NCI-H510A treated with DMSO at 0.1 percent for 48 hours (cell line): ENCODE measurements at regions not wholly inside any gene's neighbourhood (a gene's known extent, or its start where the extent isn't known, plus 50 kb on each side); places are given as distances from the start of the nearest gene placed in this dataset.

Experiments
- DNase-seq: peaks from one replicate; lab custom pipeline; 2025; lab: John Stamatoyannopoulos, UW

DNA sequence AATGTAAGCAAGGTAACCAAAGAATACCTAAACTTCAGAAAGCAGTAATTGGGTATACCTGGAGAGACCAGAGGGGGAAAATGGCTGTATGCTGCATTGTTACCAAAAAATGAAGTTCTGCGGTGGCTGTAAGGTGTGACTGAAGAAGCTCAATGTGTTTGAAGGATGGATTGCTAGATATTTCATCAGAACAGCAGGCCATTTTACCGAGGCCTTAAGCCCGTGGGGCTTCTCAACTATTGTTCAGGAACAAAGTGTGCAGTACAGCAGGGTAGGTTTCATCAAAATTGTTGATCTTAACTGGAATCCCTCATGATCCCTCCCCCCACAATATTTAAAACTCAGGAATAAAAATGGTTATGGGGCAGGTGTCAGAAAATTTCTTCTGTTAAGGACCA is 204.0 kb upstream of the GHITM start:
- no peak for DNase-seq

DNA sequence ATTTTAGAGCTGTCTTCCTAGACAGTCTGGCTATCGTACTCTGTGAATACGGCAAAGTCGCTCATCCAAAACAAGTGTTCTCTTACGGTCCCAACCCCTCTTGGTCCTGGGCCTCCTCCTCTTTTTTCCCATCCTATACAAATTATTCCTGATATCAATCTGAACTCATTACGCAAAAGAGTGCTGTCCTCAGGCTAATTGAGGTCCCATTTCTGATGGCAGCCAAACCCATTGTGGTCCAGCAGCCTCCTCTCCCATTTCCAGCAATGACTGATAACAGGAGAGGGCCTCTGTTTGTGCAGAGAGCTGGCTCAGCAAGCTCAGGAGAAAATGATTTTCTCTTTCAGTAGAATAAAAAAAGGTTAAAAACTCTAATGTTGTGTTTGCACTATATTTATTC is 203.4 kb upstream of the GHITM start:
- no peak for DNase-seq

DNA sequence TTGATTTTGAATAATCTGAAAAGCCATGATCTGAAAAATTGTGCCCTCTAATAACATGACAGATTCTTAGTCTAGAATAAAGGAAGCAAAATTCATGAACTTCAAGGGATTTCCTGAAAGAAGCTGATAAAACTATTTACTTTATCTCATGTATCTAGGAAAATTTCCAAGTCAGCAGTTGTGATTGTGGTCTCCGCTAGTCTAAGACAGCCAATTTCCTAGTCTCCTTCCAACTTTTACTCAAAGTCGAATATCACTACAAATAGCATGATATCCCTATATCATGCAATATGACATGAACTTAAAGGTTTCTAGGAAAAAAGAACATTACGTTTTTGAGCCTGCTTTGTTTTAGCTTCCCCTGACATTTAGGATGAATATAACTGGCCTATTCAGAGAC is 202.1 kb upstream of the GHITM start:
- no peak for DNase-seq

DNA sequence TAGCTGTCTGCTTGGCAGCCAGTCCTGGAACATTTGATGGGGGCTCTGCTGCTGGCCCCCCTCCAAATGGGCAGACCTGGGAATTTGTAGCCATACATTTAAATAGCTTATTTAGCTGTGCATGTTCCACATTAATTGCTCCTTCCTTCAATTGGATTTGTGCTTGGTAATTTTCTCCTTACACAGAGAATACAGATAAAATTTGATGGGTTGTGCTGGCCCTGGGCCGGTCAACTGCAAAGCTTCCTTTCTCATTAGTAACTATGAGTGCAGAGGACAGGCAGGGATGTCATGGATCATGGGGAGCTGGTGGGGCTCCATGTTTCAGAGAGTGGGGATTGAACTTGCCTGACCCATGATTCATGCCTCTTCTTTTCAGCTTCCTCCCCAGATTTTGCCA is 201.5 kb upstream of the GHITM start:
- DNase-seq, result no peak

DNA sequence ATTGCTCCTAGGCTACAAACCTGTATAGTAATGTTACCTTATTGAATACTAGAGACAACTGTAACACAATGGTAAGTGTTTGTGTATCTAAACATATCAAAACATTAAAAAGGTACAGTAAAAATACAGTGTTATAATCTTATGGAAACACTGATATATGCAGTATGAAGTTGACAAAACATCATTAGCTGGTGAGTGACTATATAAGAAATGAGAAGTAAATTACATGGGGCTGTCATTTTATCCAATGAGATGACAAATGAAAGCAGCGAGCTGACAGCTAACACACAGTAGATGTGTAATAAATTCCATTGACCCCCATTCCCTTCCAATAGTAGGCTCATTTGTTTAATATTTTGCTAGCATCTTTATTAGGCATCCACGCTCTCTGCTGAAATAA is 198.1 kb upstream of the GHITM start:
- no peak for DNase-seq

DNA sequence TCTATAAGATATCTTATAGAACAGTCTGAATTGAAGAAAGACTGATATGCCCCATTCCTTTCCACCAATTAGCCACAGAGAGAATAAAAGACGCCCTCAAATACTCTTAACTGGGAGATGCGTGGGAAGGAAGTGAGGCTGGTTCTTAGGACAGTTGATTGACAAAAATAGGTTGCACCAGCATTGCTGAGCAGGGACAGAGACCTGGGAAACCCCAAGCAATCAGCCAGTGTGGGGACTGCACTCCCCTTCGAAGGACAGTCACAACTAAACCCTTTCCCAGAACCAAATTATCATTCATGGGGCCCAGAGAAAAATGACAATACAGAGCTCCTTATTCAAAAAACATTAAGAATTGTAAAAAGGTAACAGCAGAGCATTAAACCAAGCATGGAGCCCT is 196.9 kb upstream of the GHITM start:
- DNase-seq, result no peak

DNA sequence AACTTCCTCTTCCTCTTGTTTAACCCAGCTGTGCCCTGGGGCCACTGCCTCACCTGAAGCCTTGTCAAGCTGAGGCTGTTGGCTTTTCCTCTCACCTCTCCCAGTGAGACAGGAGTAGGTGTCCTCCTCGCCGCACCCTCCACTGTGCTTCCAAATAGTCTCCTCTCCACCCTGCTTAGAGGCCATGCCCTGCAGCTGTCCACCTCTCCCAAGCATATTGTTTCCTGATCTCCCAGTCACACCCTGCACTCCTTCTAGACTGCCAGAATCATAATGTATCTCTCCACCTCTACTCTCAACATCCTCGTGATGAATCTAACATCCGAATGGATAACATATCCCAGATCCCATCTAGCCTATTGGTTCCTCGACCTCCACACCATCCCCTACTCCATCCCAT is 196.3 kb upstream of the GHITM start:
- no peak for DNase-seq

DNA sequence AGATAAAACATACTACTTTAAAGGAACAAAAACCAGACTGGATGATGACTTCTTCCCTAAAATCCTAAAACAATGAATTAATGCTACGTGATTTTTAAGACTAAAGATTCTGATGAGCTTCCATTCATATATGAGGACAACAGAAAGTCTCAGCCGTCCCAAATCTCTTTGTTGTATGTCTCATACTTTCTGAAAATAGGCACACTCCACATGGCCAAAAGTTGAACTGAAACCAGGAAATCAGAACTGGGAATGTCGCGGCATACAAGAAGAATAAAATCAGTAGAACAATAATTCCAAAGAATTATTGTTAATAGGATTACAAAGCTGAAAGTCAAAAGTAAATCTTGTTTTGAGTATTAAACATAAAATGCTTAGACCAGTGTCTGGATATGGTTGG is 195.4 kb upstream of the GHITM start:
- no peak for DNase-seq

DNA sequence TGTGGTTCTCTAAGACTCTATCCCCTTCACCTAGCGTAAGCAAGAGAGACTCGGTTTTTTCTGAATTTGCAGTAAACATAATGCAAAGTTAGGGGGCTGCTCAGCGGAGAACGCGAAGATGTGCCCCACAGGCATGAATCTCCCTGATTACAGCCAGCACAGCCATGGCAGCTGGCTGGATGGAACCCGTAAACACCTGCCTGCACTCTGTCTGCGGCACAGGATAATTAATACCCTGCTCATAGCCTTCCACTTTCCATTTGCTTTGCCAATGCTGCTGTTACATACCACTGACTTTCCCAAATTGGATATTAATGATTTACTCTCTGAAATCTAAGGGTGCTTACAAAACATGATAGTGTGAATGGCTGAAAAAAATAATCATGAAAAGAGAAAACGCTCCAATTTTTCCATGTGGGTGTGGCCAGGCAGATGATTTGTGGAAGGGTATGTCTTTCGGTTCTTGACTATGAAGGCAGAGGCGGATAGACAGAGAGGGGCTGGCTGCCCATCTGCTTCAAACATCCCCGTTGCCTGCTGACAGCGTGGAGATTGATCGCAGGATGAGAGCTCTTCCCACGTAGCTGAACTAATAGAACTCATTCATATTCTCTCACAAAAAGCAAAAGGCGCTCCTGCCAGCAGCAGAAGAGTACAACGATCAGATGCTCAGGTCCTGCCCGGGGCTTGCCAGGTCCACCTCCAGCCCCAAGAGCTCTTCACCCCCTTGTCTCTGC is 193.2 kb upstream of the GHITM start:
- peak; percentile 60 for DNase-seq

DNA sequence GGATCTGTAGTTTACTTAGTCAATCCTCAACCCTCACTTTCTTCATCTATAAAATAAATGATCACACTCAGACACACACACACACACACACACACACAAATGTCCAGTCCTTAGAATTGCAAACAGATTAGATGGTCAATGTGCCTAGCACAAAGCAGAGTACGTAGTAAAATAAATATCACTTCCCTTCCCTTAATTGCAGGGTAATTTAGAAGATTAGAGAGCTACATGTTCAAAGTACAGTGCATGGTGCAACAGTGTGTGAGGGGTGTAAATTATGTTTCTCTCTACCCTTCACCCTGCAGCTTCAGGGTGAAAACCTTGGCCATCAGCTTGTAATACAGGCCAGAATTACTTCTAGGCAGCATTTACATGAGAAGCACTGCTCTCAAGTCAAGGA is 187.0 kb upstream of the GHITM start:
- no peak for DNase-seq

DNA sequence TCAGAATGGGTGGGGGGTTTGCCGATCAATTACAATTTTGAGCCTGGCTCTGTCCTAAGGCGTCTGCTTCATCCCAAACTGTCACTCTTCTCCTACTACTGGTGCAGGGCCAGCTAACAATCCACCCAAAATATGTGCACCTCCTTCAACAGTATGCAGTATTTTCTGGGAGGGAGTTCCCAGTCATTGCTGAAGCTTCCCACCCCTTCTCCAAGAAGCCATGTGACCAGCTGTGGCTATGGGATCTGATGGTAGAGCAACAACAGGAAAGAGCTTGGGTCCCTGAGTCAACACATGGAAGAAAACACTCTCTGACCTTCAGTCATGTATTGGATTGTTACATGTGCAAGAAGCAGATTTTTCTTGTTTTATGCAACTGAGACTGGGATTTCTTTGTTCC is 185.7 kb upstream of the GHITM start:
- no peak for DNase-seq

DNA sequence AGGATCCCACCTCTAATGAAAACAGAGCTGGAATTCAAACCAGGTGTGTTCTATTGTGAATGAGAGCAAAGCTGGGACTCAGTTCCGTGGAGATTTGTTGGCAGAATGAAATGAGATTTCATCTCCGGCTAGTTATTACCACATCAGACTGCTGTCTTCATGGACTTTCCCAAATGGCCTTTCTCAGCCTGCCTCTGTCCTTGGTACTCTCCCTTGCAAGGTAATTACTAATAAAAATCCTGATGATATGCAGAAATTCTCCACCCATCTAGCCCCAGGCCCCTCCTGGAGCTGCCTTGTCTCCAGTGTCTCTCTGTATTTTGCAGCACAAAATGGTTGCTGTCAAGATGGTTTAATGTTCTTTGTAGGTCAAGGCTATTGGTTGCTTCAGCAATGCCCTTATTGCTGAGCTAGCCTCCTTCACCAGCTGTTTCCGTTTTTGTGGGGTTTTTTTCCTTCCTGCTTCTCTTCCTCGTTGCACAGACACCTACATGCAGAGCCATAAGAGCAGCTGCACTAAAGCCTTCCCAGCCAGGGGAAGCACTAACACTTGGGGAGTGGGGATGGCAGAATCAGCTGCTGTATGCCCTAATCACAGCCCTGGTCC is 185.0 kb upstream of the GHITM start:
- DNase-seq, result no peak

DNA sequence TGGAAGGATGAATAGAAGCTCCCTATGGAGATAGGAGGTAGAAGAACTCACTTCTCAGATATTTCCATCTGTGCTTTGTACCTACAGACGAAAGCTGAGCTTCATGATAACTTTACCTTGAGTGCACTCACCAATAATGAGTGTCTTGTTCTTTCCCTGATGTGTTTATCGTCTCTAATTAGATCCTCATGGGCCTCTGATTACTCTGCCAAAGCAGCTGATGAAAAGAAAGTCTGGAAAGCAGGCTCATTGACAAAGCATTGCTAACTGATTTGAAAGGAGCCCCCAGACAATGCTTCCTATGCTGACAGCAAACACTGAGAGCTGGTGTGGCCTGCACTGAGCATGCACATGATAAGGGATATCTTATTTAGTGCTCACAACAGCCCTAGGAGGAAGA is 183.9 kb upstream of the GHITM start:
- no peak for DNase-seq

DNA sequence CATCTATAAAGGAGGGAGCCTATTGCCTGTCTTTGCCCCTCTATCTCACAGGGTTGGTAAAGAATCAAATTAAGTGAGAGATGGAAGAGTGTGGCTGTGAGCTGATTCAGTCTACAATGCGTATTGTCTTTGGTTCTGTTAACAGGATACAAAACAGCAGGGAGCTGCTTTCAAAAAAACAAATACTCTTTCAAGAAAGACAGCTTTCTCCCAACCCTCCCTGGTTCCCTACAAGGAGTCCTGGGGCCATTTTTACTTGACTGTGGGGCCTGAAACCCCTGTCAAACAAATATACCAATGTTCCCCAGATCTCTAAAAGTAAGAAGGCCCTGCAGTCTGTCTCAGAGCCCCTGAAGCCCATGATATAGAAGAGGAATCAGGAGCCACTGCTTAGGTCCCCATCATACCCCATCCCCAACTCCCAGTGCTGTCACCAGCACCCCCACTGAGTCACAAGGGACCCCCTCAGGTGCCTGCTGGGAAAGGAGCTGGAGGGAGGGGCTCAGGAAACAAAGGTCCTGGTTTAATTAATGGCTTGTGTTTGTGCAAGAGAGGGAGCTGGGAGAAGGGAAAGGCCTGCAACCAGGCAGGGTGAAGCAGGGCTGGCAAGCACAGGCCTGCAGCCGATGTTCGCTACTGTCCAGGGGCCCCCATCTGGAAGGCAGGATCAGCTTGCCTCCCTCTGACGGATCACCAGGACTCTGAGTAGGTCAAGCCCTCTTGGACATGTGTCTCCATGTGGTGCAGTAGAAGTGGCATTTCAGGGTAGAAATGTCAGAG is 182.0 kb upstream of the GHITM start:
- DNase-seq, result no peak

DNA sequence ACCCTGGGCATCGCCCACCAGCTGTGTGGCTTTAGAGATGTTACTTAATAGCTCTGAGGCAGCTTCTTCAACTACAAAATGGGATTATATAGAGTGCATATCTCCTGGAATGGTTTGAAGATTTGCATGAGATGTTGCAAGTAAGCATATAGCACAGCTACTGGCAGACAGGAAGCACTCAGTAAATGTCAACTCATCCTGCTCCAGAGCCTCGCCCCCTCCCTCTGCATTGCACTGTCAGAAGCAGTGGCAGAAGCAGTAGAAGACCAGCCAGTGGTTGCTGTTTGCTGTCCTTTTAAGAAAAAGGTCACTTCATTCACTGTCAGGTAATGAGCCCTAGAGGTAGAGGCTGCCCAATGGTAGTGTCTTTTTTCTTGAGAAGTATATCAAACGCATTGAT is 180.0 kb upstream of the GHITM start:
- DNase-seq, result peak; percentile 19

DNA sequence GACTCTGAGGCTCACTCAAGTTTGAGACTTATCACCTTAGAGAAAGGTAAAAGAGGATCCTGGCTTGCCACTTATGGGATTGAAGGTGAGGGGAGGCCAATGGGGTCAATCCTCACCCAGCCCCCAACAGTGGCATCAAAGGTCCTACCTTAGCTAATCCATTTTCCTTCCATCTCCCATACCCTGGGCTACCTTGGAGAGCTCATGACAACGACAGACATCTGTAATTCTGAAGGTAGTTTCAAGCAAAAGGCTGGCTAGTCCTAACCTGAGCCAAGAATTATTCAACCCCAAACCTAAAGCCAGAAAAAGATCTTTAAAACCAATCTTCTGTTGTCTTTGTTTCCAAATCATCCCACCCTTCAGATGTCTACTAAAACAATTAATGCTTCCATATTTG is 179.2 kb upstream of the GHITM start:
- no peak for DNase-seq

DNA sequence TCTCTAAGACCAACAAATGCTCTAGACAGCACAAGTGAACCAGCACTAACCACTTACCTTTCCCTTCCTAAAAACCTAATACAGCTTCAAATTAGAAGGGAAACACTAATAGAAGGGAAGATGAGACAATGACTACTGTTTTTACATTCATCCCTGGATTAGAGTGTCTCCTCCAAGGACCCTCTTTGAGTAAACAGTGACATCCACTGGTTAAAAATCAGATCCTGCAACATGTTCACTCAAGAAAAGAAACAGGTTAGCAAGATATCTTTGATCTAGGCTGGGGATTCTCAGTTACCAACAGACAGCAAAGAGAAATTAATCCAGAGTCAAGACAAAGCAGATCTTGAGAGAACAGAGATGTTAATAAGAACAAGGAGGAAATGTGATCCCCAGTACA is 177.7 kb upstream of the GHITM start:
- DNase-seq, result peak; percentile 9

DNA sequence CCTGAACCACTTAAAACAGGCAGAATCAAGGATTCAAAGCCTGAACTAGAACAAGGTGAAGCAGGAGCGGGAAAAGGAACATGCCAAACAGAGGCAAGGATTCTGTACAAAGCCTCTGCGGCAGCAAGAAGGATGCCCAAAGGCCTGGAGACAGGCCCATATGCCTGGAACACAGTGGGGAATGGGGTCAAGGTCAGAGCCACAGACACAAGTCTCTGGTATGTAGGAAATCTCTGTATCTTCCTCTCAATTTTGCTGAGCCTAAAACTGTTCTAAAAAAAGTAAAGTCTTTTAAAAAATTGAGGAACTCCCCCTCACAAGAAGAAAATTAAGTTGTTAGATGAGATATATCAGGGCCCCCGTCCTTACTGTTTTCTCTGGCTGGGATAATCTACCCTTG is 175.9 kb upstream of the GHITM start:
- DNase-seq, result no peak

DNA sequence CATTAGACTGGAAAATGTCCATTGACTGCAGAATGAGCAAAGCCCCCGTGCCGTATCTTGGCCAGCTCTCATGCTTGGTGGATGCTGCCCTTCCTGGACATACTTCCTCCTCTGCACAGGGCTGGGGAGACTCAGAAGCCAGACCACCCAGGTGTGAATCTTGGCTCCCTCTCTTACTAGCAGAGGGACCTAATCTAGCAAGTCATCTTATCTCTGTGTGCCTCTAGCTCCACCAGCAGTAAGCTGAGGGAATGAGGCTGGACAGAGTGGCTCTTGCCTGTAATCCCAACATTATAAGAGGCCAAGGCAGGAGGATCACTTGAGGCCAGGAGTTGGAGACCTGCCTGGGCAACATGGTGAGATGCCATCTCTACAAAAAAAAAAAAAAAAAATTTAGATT is 173.8 kb upstream of the GHITM start:
- no peak for DNase-seq

DNA sequence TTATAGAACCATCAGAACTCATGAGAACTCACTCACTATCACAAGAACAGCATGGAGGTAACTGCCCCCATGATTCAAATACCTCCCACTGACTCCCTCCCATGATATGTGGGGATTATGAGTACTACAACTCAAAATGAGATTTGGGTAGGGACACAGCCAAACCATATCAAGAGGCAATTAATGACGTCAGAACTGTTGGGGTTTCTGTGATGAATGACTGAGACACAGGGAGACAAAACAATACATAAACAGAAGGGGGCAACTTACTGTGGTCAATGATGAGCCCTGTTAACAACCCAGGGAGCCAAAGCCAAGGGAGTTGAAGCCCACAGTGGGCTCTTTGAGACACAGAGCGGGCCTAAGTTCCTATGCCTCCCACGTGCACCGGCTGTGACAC is 171.3 kb upstream of the GHITM start:
- no peak for DNase-seq

DNA sequence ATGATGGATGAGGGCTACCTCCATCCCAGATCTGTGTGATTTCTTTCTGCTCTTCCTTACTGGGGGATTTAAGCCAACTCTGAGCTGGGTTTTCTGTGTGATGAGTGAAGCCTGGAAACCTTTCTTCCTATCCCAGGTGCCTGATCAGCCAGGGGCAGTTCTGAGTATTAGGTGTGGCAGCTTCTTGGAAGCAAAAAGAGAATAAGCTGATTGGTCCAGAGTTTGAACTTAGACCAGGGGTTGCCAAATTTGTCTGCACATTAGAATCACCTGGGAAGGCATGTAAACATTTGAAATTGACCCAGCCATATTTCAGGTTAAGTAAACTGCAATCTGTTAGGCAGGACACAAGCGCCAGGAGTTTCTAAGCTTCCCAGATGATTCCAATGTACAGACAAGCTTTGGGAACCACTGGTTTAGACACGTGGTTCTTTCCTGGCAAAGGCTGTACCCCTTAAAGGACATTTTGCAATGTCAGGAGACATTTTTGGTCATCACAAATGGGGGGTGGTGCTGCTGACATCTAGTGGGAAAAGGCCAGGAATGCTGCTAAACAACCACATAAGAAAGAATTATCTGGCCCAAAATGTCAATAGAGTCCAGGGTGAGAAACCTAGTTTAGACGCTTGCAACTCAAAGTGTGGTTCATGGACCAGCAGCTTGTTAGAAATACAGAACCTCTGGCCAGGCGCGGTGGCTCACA is 160.5 kb upstream of the GHITM start:
- DNase-seq, result no peak

DNA sequence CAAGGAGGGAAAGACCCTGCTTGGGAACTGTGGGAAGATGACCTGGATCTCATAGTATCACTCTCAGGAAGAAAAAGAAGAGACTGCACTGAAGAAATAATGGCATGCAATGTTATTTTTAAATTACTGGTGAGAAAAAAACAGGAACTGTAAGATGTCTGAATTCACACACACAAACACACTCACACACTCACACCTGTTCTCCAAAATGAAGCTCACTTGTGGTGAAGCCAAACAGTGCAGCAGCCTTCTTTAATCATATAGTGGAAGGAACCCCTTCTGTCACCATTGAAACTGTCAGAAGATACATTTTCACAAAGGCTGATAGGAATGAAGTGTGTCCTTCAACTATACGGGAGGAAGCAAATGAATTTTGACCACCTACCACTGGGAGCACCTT is 156.5 kb upstream of the GHITM start:
- DNase-seq, result no peak
